HCT116 (cell line): ENCODE measurements at regions not wholly inside any gene's neighbourhood (a gene's known extent, or its start where the extent isn't known, plus 50 kb on each side); places are given as distances from the start of the nearest gene placed in this dataset.

Experiments used
- EZH2 ChIP-seq: fragments of 200-600 bp; sonication (generic); IDR thresholded peaks from 2 replicates; pipeline ENCODE4 v1.6.1; 2017; ENCODE audit warnings: antibody characterized with exemption, mixed run types
- REST ChIP-seq: IDR thresholded peaks from 2 replicates; pipeline ENCODE4 v1.6.1; 2012; ENCODE audit warnings: low read depth
- SRF ChIP-seq: IDR thresholded peaks from 2 replicates; pipeline ENCODE4 v1.6.1; 2012; ENCODE audit warnings: low read depth

- no peak for TF ChIP-seq SRF
- no peak for TF ChIP-seq REST
- TF ChIP-seq EZH2: no peak
These were observed 190.4 kb downstream of the DIPK2A start for GRCh38 chr3:144162042-144162441.
